Progenitor cell of endocrine pancreas (in vitro differentiated cells): ENCODE measurements at regions not wholly inside any gene's neighbourhood (a gene's known extent, or its start where the extent isn't known, plus 50 kb on each side); places are given as distances from the start of the nearest gene placed in this dataset.
A peak's percentile ranks its signal among the peaks of the same experiment; 100 is the strongest.

Source experiments
- DNase-seq: peaks from one replicate; pipeline ENCODE4 v3.0.0; 2021; ENCODE audit warnings: low spot score; ENCODE audit not compliant: unreplicated experiment
- H3K27ac Mint-ChIP-seq: 2 replicates; pipeline ENCODE4 v1.8.0; 2021; ENCODE audit warnings: mild to moderate bottlenecking, moderate library complexity, mixed read lengths
- H3K27me3 Mint-ChIP-seq: 2 replicates; pipeline ENCODE4 v1.8.0; 2021; ENCODE audit warnings: mixed read lengths
- H3K36me3 Mint-ChIP-seq: 2 replicates; pipeline ENCODE4 v1.8.0; 2022; ENCODE audit warnings: mixed read lengths; ENCODE audit not compliant: insufficient read depth
- H3K4me1 Mint-ChIP-seq: 2 replicates; pipeline ENCODE4 v1.8.0; 2021; ENCODE audit warnings: low read depth, mixed read lengths
- H3K4me3 Mint-ChIP-seq: 2 replicates; pipeline ENCODE4 v1.8.0; 2021; ENCODE audit warnings: low read depth, mild to moderate bottlenecking, moderate library complexity, mixed read lengths
- H3K9me3 Mint-ChIP-seq: 2 replicates; pipeline ENCODE4 v1.8.0; 2021; ENCODE audit warnings: low read depth, mixed read lengths
- CTCF ChIP-seq: fragments of 200-600 bp; sonication (generic); IDR thresholded peaks from one replicate; pipeline ENCODE4 v1.5.0; 2021; ENCODE audit warnings: antibody characterized with exemption, mild to moderate bottlenecking; ENCODE audit not compliant: unreplicated experiment

GRCh38 chr14:38735005-38735404 lies 368.0 kb downstream of the SEC23A start:
- no peak for DNase-seq
- Mint-ChIP-seq H3K36me3 (no peaks in the 10 kb centered on the region), H3K4me3 (no peak overlapping the region), H3K27me3 (peaks cover 3% of the 10 kb centered on the region), H3K27ac (no peak overlapping the region), H3K4me1 (peaks cover 3% of the 10 kb centered on the region), H3K9me3 (peaks cover 9% of the 10 kb centered on the region)
- no peak for TF ChIP-seq CTCF

DNA sequence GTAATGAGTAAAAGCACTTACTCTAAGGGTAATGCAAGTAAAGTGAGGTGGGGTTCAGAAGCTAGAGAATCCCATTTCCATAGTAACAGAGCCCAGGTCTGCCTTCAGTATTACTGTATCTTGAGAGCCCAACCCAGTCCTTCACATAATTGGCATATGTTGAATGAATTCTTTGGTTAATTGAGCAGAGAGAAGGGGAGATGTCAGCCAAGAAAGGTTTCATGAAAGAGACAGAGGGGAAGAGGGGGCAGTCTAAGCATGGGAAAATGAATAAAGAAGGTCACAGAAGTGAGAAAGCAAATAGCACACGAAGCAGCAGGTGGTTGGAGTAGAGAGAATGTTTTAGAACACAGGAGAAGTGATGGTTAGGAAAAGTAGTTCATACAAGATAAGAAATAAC lies 371.1 kb downstream of the SEC23A start:
- peaks cover 5% of the 10 kb centered on the region for H3K27me3 Mint-ChIP-seq
- H3K27ac Mint-ChIP-seq, result no peak overlapping the region
- peaks cover 12% of the 10 kb centered on the region for H3K9me3 Mint-ChIP-seq
- H3K36me3 Mint-ChIP-seq, result no peaks in the 10 kb centered on the region
- H3K4me1 Mint-ChIP-seq, result peaks cover 10% of the 10 kb centered on the region
- H3K4me3 Mint-ChIP-seq, result no peak overlapping the region
- TF ChIP-seq CTCF, result no peak
- no peak for DNase-seq

DNA sequence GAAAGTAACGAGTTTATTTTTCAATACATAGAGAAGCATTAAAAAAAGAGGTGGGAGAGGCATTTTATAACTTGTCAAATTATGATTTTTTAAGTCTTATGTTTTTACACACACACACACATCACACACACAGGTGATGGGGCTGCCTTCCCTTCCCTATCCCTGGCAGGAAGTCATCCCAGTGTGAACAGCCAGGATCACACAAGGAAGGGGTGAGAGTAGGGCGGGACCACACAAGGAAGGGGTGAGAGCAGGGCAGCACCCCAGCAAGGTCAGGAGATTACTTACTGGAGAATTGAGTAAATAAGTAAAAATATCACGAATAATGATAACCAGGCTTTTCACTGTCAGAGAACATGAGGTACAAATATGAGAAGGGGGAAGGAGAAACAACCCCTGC lies 372.6 kb downstream of the SEC23A start:
- Mint-ChIP-seq H3K27ac (peak overlapping the region; percentile 41), H3K27me3 (peaks cover 5% of the 10 kb centered on the region), H3K36me3 (no peaks in the 10 kb centered on the region), H3K9me3 (peaks cover 12% of the 10 kb centered on the region), H3K4me1 (peaks cover 10% of the 10 kb centered on the region), H3K4me3 (no peak overlapping the region)
- no peak for TF ChIP-seq CTCF
- no peak for DNase-seq

DNA sequence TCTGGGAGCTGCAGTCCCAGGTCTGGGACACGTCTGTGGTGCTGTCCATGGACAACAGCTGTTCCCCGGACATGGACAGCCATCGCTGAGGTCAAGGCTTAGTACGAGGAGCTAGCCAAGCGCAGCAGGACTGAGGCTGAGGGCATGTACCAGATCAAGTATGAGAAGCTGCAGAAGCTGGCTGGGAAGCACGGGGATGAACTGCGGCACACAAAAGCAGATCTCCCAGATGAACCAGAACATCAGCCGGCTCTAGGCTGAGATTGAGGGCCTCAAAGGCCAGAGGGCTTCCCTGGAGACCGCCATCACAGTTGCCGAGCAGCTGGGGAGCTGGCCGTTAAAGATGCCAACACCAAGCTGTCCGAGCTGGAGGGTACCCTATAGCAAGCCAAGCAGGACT lies 375.3 kb downstream of the SEC23A start:
- no peak for DNase-seq
- Mint-ChIP-seq H3K9me3 (peaks cover 9% of the 10 kb centered on the region), H3K27ac (no peak overlapping the region), H3K27me3 (peaks cover 5% of the 10 kb centered on the region), H3K4me3 (no peak overlapping the region), H3K4me1 (peaks cover 16% of the 10 kb centered on the region), H3K36me3 (no peaks in the 10 kb centered on the region)
- TF ChIP-seq CTCF, result no peak

GRCh38 chr14:38724621-38725020 lies 378.4 kb downstream of the SEC23A start:
- Mint-ChIP-seq H3K4me1 (peaks cover 9% of the 10 kb centered on the region), H3K27me3 (peaks cover 5% of the 10 kb centered on the region), H3K9me3 (peaks cover under 1% of the 10 kb centered on the region), H3K27ac (no peak overlapping the region), H3K4me3 (no peak overlapping the region), H3K36me3 (no peaks in the 10 kb centered on the region)
- no peak for TF ChIP-seq CTCF
- DNase-seq, result no peak
